Osteocyte (in vitro differentiated cells): ENCODE measurements at regions not wholly inside any gene's neighbourhood (a gene's known extent, or its start where the extent isn't known, plus 50 kb on each side); places are given as distances from the start of the nearest gene placed in this dataset.

Source experiments
- DNase-seq: peaks from one replicate; pipeline ENCODE4 v3.0.0; 2021; ENCODE audit warnings: mixed read lengths; ENCODE audit not compliant: unreplicated experiment; ENCODE audit errors: extremely low spot score
- H3K27ac Mint-ChIP-seq: one replicate; pipeline ENCODE4 v1.8.0; 2021; ENCODE audit warnings: mild to moderate bottlenecking, mixed read lengths; ENCODE audit not compliant: unreplicated experiment
- H3K27me3 Mint-ChIP-seq: one replicate; pipeline ENCODE4 v1.8.0; 2021; ENCODE audit warnings: mixed read lengths; ENCODE audit not compliant: unreplicated experiment
- H3K36me3 Mint-ChIP-seq: one replicate; pipeline ENCODE4 v1.8.0; 2021; ENCODE audit warnings: mixed read lengths; ENCODE audit not compliant: unreplicated experiment
- H3K4me1 Mint-ChIP-seq: one replicate; pipeline ENCODE4 v1.8.0; 2021; ENCODE audit warnings: mixed read lengths; ENCODE audit not compliant: unreplicated experiment
- H3K4me3 Mint-ChIP-seq: one replicate; pipeline ENCODE4 v1.8.0; 2021; ENCODE audit warnings: mild to moderate bottlenecking, moderate library complexity, mixed read lengths; ENCODE audit not compliant: unreplicated experiment
- H3K9me3 Mint-ChIP-seq: one replicate; pipeline ENCODE4 v1.8.0; 2021; ENCODE audit warnings: mixed read lengths; ENCODE audit not compliant: unreplicated experiment
- CTCF ChIP-seq: fragments of 200-600 bp; sonication (generic); IDR thresholded peaks from 2 replicates; pipeline ENCODE4 v1.5.0; 2021; ENCODE audit warnings: antibody characterized with exemption, mild to moderate bottlenecking, moderate library complexity

GRCh38 chr2:239546541-239546940 lies 145.7 kb upstream of the HDAC4 start:
- no peak overlapping the region for H3K27ac Mint-ChIP-seq
- H3K4me1 Mint-ChIP-seq, result no peaks in the 10 kb centered on the region
- TF ChIP-seq CTCF, result no peak
- H3K27me3 Mint-ChIP-seq, result no peaks in the 10 kb centered on the region
- no peak for DNase-seq
- no peaks in the 10 kb centered on the region for H3K36me3 Mint-ChIP-seq
- no peak overlapping the region for H3K4me3 Mint-ChIP-seq
- peaks cover 4% of the 10 kb centered on the region for H3K9me3 Mint-ChIP-seq

- DNase-seq, result no peak
- Mint-ChIP-seq H3K36me3 (no peaks in the 10 kb centered on the region), H3K4me1 (no peaks in the 10 kb centered on the region), H3K9me3 (peaks cover 8% of the 10 kb centered on the region), H3K27ac (no peak overlapping the region), H3K4me3 (no peak overlapping the region), H3K27me3 (no peaks in the 10 kb centered on the region)
- TF ChIP-seq CTCF, result no peak
These were observed 145.0 kb upstream of the HDAC4 start for GRCh38 chr2:239545741-239546392.

GRCh38 chr2:239544918-239545465 lies 144.2 kb upstream of the HDAC4 start:
- Mint-ChIP-seq H3K27ac (no peak overlapping the region), H3K27me3 (no peaks in the 10 kb centered on the region), H3K4me1 (no peaks in the 10 kb centered on the region), H3K9me3 (peaks cover 10% of the 10 kb centered on the region), H3K4me3 (no peak overlapping the region), H3K36me3 (no peaks in the 10 kb centered on the region)
- DNase-seq, result no peak
- TF ChIP-seq CTCF, result no peak

- Mint-ChIP-seq H3K9me3 (peaks cover 5% of the 10 kb centered on the region), H3K27me3 (no peaks in the 10 kb centered on the region), H3K36me3 (no peaks in the 10 kb centered on the region), H3K4me1 (no peaks in the 10 kb centered on the region), H3K4me3 (no peak overlapping the region), H3K27ac (no peak overlapping the region)
- no peak for TF ChIP-seq CTCF
- DNase-seq, result no peak
These were observed 143.5 kb upstream of the HDAC4 start for GRCh38 chr2:239544143-239544917.

- TF ChIP-seq CTCF, result no peak
- H3K36me3 Mint-ChIP-seq, result no peaks in the 10 kb centered on the region
- DNase-seq, result no peak
- H3K27ac Mint-ChIP-seq, result no peak overlapping the region
- no peaks in the 10 kb centered on the region for H3K4me1 Mint-ChIP-seq
- no peak overlapping the region for H3K4me3 Mint-ChIP-seq
- H3K9me3 Mint-ChIP-seq, result peaks cover 8% of the 10 kb centered on the region
- H3K27me3 Mint-ChIP-seq, result no peaks in the 10 kb centered on the region
These were observed 142.9 kb upstream of the HDAC4 start for GRCh38 chr2:239543702-239544101.
